ENCODE measurements at regions not wholly inside any gene's neighbourhood (a gene's known extent, or its start where the extent isn't known, plus 50 kb on each side); places are given as distances from the start of the nearest gene placed in this dataset.

GRCh38 chr2:216320852-216321251, 51.4 kb downstream of the MARCHF4 start:
- Histone ChIP-seq H3K27me3 (ENCODE audit: insufficient read depth, low read length) (no peaks in the 10 kb centered on the region; the same call in 1 of the 2 replicates), H3K4me3 (ENCODE audit: low read depth, low read length, poor library complexity, severe bottlenecking) (no peak overlapping the region), H3K79me2 (ENCODE audit: insufficient read depth, low read length) (no peaks in the 10 kb centered on the region), H3K4me1 (ENCODE audit: insufficient read depth, low read length, severe bottlenecking) (no peaks in the 10 kb centered on the region), H3K9ac (ENCODE audit: low read length) (no peak overlapping the region), H3K27ac (ENCODE audit: low read depth, low read length, poor library complexity, severe bottlenecking) (no peak overlapping the region), H4K20me1 (ENCODE audit: insufficient read depth, low read length) (no peaks in the 10 kb centered on the region), H3K36me3 (ENCODE audit: insufficient read depth, low read length) (no peaks in the 10 kb centered on the region), H3F3A (ENCODE audit: insufficient read depth, low read length) (no peaks in the 10 kb centered on the region), H3K9me2 (ENCODE audit: low read depth, low read length) (no peaks in the 10 kb centered on the region), H3K4me2 (ENCODE audit: low read length) (no peak overlapping the region), H2AFZ (ENCODE audit: low read length) (no peak overlapping the region), H3K9me3 (ENCODE audit: low read length) (no peaks in the 10 kb centered on the region)
- TF ChIP-seq EZH2 (IDR thresholded peaks at IDR 0.05; ENCODE audit: borderline replicate concordance, low read length) (no peak), CTCF (IDR thresholded peaks at IDR 0.05; ENCODE audit: low read length) (no peak)

- no peaks in the 10 kb centered on the region for H3F3A ChIP-seq (ENCODE audit: insufficient read depth, low read length)
- H3K9me2 ChIP-seq (ENCODE audit: low read depth, low read length): no peaks in the 10 kb centered on the region
- H3K79me2 ChIP-seq (ENCODE audit: insufficient read depth, low read length): no peaks in the 10 kb centered on the region
- H3K9ac ChIP-seq (ENCODE audit: low read length): no peak overlapping the region
- H3K4me3 ChIP-seq (ENCODE audit: low read depth, low read length, poor library complexity, severe bottlenecking): no peak overlapping the region
- H3K4me2 ChIP-seq (ENCODE audit: low read length): no peak overlapping the region
- no peaks in the 10 kb centered on the region; the same call in 1 of the 2 replicates for H3K27me3 ChIP-seq (ENCODE audit: insufficient read depth, low read length)
- TF ChIP-seq CTCF (IDR thresholded peaks at IDR 0.05; ENCODE audit: low read length): no peak
- no peak for TF ChIP-seq EZH2 (IDR thresholded peaks at IDR 0.05; ENCODE audit: borderline replicate concordance, low read length)
- H3K27ac ChIP-seq (ENCODE audit: low read depth, low read length, poor library complexity, severe bottlenecking): no peak overlapping the region
- H4K20me1 ChIP-seq (ENCODE audit: insufficient read depth, low read length): no peaks in the 10 kb centered on the region
- H3K4me1 ChIP-seq (ENCODE audit: insufficient read depth, low read length, severe bottlenecking): no peaks in the 10 kb centered on the region
- no peak overlapping the region for H2AFZ ChIP-seq (ENCODE audit: low read length)
- H3K9me3 ChIP-seq (ENCODE audit: low read length): no peaks in the 10 kb centered on the region
- H3K36me3 ChIP-seq (ENCODE audit: insufficient read depth, low read length): no peaks in the 10 kb centered on the region
Measured at GRCh38 chr2:216319771-216320170, 52.5 kb downstream of the MARCHF4 start.

GRCh38 chr2:216318521-216318874, 53.8 kb downstream of the MARCHF4 start:
- Histone ChIP-seq H3K27me3 (ENCODE audit: insufficient read depth, low read length) (no peaks in the 10 kb centered on the region; the same call in 1 of the 2 replicates), H3K36me3 (ENCODE audit: insufficient read depth, low read length) (no peaks in the 10 kb centered on the region), H3K9ac (ENCODE audit: low read length) (no peak overlapping the region), H3K9me3 (ENCODE audit: low read length) (no peaks in the 10 kb centered on the region), H3K4me3 (ENCODE audit: low read depth, low read length, poor library complexity, severe bottlenecking) (no peak overlapping the region), H3K79me2 (ENCODE audit: insufficient read depth, low read length) (no peaks in the 10 kb centered on the region), H4K20me1 (ENCODE audit: insufficient read depth, low read length) (no peaks in the 10 kb centered on the region), H2AFZ (ENCODE audit: low read length) (no peak overlapping the region), H3K27ac (ENCODE audit: low read depth, low read length, poor library complexity, severe bottlenecking) (no peak overlapping the region), H3K9me2 (ENCODE audit: low read depth, low read length) (no peaks in the 10 kb centered on the region), H3F3A (ENCODE audit: insufficient read depth, low read length) (no peaks in the 10 kb centered on the region), H3K4me2 (ENCODE audit: low read length) (no peak overlapping the region), H3K4me1 (ENCODE audit: insufficient read depth, low read length, severe bottlenecking) (no peaks in the 10 kb centered on the region)
- TF ChIP-seq CTCF (IDR thresholded peaks at IDR 0.05; ENCODE audit: low read length) (no peak), EZH2 (IDR thresholded peaks at IDR 0.05; ENCODE audit: borderline replicate concordance, low read length) (no peak)
